Panc1 (cell line): ENCODE measurements at regions not wholly inside any gene's neighbourhood (a gene's known extent, or its start where the extent isn't known, plus 50 kb on each side); places are given as distances from the start of the nearest gene placed in this dataset.

Experiments
- ATAC-seq: fragments of 200-7000 bp; cut with Tn5 transposase; 2 replicates; pipeline ENCODE4 v1.9.1; 2020; ENCODE audit warnings: mild to moderate bottlenecking, moderate library complexity
- BruUV-seq: library from RNA; stranded (reverse); fragments of 400-500 nt; replicated peaks from 2 replicates; lab custom pipeline; 2021; lab: Mats Ljungman, UMichigan
- CTCF ChIA-PET: fragments of 300-600 bp; sonication (Branson Sonifier 250); formaldehyde crosslinking; loops from one replicate; lab custom pipeline; 2022; ENCODE audit warnings: antibody characterized with exemption; lab: Charles Lee
- POLR2A ChIA-PET: fragments of 300-600 bp; sonication (Branson Sonifier 250); formaldehyde crosslinking; loops from one replicate; lab custom pipeline; 2022; ENCODE audit warnings: antibody characterized with exemption; lab: Charles Lee
- DNase-seq: peaks from one replicate; pipeline ENCODE4 v3.0.0-alpha.2; 2010; ENCODE audit warnings: low read depth, low spot score
- H3K27ac ChIP-seq: 2 replicates; pipeline ENCODE4 v1.5.1; 2011; ENCODE audit warnings: mild to moderate bottlenecking, low read length, inconsistent platforms
- H3K27me3 ChIP-seq: fragments of 200-500 bp; sonication (Bioruptor generic); 2 replicates; pipeline ENCODE4 v1.6.0; 2014; ENCODE audit warnings: low read length, inconsistent platforms; ENCODE audit not compliant: control insufficient read depth, insufficient read depth
- H3K36me3 ChIP-seq: fragments of 200-500 bp; sonication (Bioruptor generic); 2 replicates; pipeline ENCODE4 v1.5.1; 2014; ENCODE audit warnings: inconsistent platforms, mild to moderate bottlenecking, low read length, moderate library complexity; ENCODE audit not compliant: control insufficient read depth, insufficient read depth
- H3K4me1 ChIP-seq: 2 replicates; pipeline ENCODE4 v1.5.1; 2011; ENCODE audit warnings: inconsistent platforms, mild to moderate bottlenecking, low read length, moderate library complexity; ENCODE audit not compliant: control insufficient read depth, insufficient read depth
- H3K4me3 ChIP-seq, 2 experiments: 2 replicates each; pipeline ENCODE4 v1.5.1; 2011 to 2012; ENCODE audit warnings: low read depth in 2 of 2, low read length in 2 of 2, mild to moderate bottlenecking in 2 of 2, inconsistent platforms in 1 of 2, moderate library complexity in 1 of 2
- H3K9me3 ChIP-seq: fragments of 200-500 bp; sonication (Bioruptor generic); 2 replicates; pipeline ENCODE4 v1.5.1; 2014; ENCODE audit warnings: low read depth, mild to moderate bottlenecking, inconsistent platforms, low read length, moderate library complexity; ENCODE audit not compliant: control insufficient read depth, insufficient read depth
- CTCF ChIP-seq: fragments of 450-650 bp; IDR thresholded peaks from 2 replicates; pipeline ENCODE4 v1.5.1; 2017; ENCODE audit warnings: mild to moderate bottlenecking
- POLR2AphosphoS5 ChIP-seq: IDR thresholded peaks from 2 replicates; pipeline ENCODE4 v1.6.1; 2012; ENCODE audit warnings: mild to moderate bottlenecking, low read depth, low read length, moderate library complexity
- REST ChIP-seq, 2 experiments: IDR thresholded peaks; 2 replicates each; pipeline ENCODE4 v1.6.1; 2011 to 2012; ENCODE audit warnings: low read depth in 2 of 2, control low read depth in 1 of 2, low read length in 1 of 2, mild to moderate bottlenecking in 1 of 2, moderate library complexity in 1 of 2; ENCODE audit not compliant: insufficient read depth in 1 of 2
- SIN3A ChIP-seq: IDR thresholded peaks from 2 replicates; pipeline ENCODE4 v1.6.1; 2012; ENCODE audit warnings: low read depth, mild to moderate bottlenecking, low read length, moderate library complexity, borderline replicate concordance; ENCODE audit not compliant: insufficient read depth
- TCF7L2 ChIP-seq: IDR thresholded peaks from 2 replicates; pipeline ENCODE4 v1.6.1; 2011; ENCODE audit warnings: mild to moderate bottlenecking, low read depth, low read length, inconsistent platforms
- in situ Hi-C: cut with HindIII; loops from 2 replicates; pipeline ENCODE4 v1.10.0; 2016; ENCODE audit warnings: low sequenced_read_pairs, low pct_unique_long_range_greater_than_20kb
- intact Hi-C: fragments of 100-400 bp; cut with micrococcal nuclease; formaldehyde crosslinking; loops from one replicate; pipeline ENCODE4 v1.10.0; 2022; ENCODE audit not compliant: unreplicated experiment

GRCh38 chr10:111522551-111522950 is 445.7 kb downstream of the ADRA2A start:
- no TSS peak for BruUV-seq
- H3K4me1 ChIP-seq: no peaks in the 10 kb centered on the region
- CTCF ChIA-PET: no interaction called here
- no peaks in the 10 kb centered on the region for H3K9me3 ChIP-seq
- no peak for ATAC-seq
- DNase-seq: no peak
- in situ Hi-C loops: no loop called here
- POLR2A ChIA-PET: no interaction called here
- intact Hi-C loops: no loop called here
- H3K27me3 ChIP-seq: no peaks in the 10 kb centered on the region
- no peak overlapping the region for H3K4me3 ChIP-seq
- H3K36me3 ChIP-seq: no peaks in the 10 kb centered on the region
- TF ChIP-seq TCF7L2 (no peak), CTCF (no peak), POLR2AphosphoS5 (no peak), REST (IDR thresholded peaks at IDR 0.05; ENCODE audit: insufficient read depth in 1 of 2, low read depth in 2 of 2, low read length in 1 of 2) (no peak), SIN3A (no peak)
- H3K27ac ChIP-seq: no peak overlapping the region

GRCh38 chr10:111523016-111523415 is 446.2 kb downstream of the ADRA2A start:
- no peak for ATAC-seq
- ChIA-PET POLR2A (no interaction called here), CTCF (no interaction called here)
- Histone ChIP-seq H3K4me1 (no peaks in the 10 kb centered on the region), H3K27me3 (no peaks in the 10 kb centered on the region), H3K9me3 (no peaks in the 10 kb centered on the region), H3K27ac (no peak overlapping the region), H3K4me3 (no peak overlapping the region), H3K36me3 (no peaks in the 10 kb centered on the region)
- no TSS peak for BruUV-seq
- intact Hi-C loops: no loop called here
- in situ Hi-C loops: no loop called here
- TF ChIP-seq SIN3A (no peak), REST (IDR thresholded peaks at IDR 0.05; ENCODE audit: insufficient read depth in 1 of 2, low read depth in 2 of 2, low read length in 1 of 2) (no peak), TCF7L2 (no peak), CTCF (no peak)
- DNase-seq: no peak
